Smooth muscle cell (in vitro differentiated cells): ENCODE measurements at regions not wholly inside any gene's neighbourhood (a gene's known extent, or its start where the extent isn't known, plus 50 kb on each side); places are given as distances from the start of the nearest gene placed in this dataset.

Experiments
- DNase-seq: peaks from one replicate; lab custom pipeline; 2025; ENCODE audit not compliant: unreplicated experiment; lab: John Stamatoyannopoulos, UW
- H2AFZ ChIP-seq: fragments of 200-600 bp; sonication (generic); 2 replicates; pipeline ENCODE4 v1.6.0; 2016; ENCODE audit warnings: antibody characterized with exemption, low read depth, mild to moderate bottlenecking
- H3F3A ChIP-seq: fragments of 200-600 bp; sonication (generic); 2 replicates; pipeline ENCODE4 v1.6.0; 2017; ENCODE audit warnings: antibody characterized with exemption, low read depth
- H3K27ac ChIP-seq: fragments of 200-600 bp; sonication (generic); 2 replicates; pipeline ENCODE4 v1.5.1; 2016; ENCODE audit warnings: low read depth, mild to moderate bottlenecking
- H3K27me3 ChIP-seq: fragments of 200-600 bp; sonication (generic); 2 replicates; pipeline ENCODE4 v1.6.1; 2016; ENCODE audit warnings: low read depth, mild to moderate bottlenecking
- H3K36me3 ChIP-seq: fragments of 200-600 bp; sonication (generic); 2 replicates; pipeline ENCODE4 v1.5.1; 2016; ENCODE audit warnings: low read depth
- H3K4me1 ChIP-seq: fragments of 200-600 bp; sonication (generic); 2 replicates; pipeline ENCODE4 v1.5.1; 2016; ENCODE audit warnings: low read depth
- H3K4me2 ChIP-seq: fragments of 200-600 bp; sonication (generic); 2 replicates; pipeline ENCODE4 v1.6.0; 2016; ENCODE audit warnings: mild to moderate bottlenecking
- H3K4me3 ChIP-seq: fragments of 200-600 bp; sonication (generic); 2 replicates; pipeline ENCODE4 v1.5.1; 2016; ENCODE audit warnings: mild to moderate bottlenecking
- H3K79me2 ChIP-seq: fragments of 200-600 bp; sonication (generic); 2 replicates; pipeline ENCODE4 v1.6.0; 2016; ENCODE audit warnings: low read depth, mild to moderate bottlenecking
- H3K9ac ChIP-seq: fragments of 200-600 bp; sonication (generic); 2 replicates; pipeline ENCODE4 v1.6.0; 2016; ENCODE audit warnings: low read depth
- H3K9me3 ChIP-seq: fragments of 200-600 bp; sonication (generic); replicated peaks from 2 replicates; pipeline ENCODE4 v1.5.1; 2016; ENCODE audit warnings: low read depth
- H4K20me1 ChIP-seq: fragments of 200-600 bp; sonication (generic); 2 replicates; pipeline ENCODE4 v1.6.0; 2016; ENCODE audit warnings: low read depth
- CTCF ChIP-seq: fragments of 200-600 bp; sonication (generic); IDR thresholded peaks from 2 replicates; pipeline ENCODE4 v1.5.1; 2017; ENCODE audit warnings: borderline replicate concordance, mild to moderate bottlenecking, antibody characterized with exemption; ENCODE audit not compliant: insufficient read depth, poor library complexity, severe bottlenecking
- WGBS: methylation state at CpG from one replicate; pipeline ENCODE4 v1.1.7; 2016; ENCODE audit warnings: low lambda C conversion rate; 5-methylcytosine and 5-hydroxymethylcytosine counted together

DNA sequence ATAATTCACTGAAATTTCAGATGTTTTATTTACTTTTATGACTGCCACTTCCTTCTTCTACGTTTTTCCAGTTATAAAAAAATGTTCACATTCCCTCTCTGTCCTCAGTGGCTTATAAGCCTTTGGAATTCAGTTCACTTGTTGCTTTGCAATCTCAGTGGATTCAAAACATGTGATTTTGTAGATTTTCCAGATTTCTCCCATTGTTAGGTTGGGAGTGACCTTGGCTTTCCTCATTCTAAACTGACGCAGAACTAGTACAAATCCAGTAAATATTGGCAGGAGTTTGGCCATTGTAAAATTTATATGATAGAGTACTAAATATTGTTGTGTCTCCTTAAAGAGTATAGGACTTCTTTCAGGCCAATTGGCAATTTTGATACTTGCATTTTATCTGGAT lies 812.3 kb upstream of the ROBO1 start:
- H3K9me3 ChIP-seq: no peaks in the 10 kb centered on the region
- H4K20me1 ChIP-seq: no peaks in the 10 kb centered on the region
- no peak overlapping the region for H3K27ac ChIP-seq
- H2AFZ ChIP-seq: no peak overlapping the region
- no peak overlapping the region for H3K4me2 ChIP-seq
- no peaks in the 10 kb centered on the region for H3K36me3 ChIP-seq
- H3K79me2 ChIP-seq: no peaks in the 10 kb centered on the region
- 82% methylated on average over 2 of the region's 2 CpGs for WGBS
- no peak overlapping the region for H3K9ac ChIP-seq
- no peak overlapping the region for H3K4me3 ChIP-seq
- no peaks in the 10 kb centered on the region for H3F3A ChIP-seq
- no peak for TF ChIP-seq CTCF
- no peaks in the 10 kb centered on the region for H3K4me1 ChIP-seq
- DNase-seq: no peak
- H3K27me3 ChIP-seq: no peaks in the 10 kb centered on the region

GRCh38 chr3:80564391-80564790 lies 796.6 kb upstream of the ROBO1 start:
- H3K27me3 ChIP-seq: no peaks in the 10 kb centered on the region
- DNase-seq: no peak
- 21% methylated on average over 2 of the region's 2 CpGs for WGBS
- H3F3A ChIP-seq: no peaks in the 10 kb centered on the region
- no peak overlapping the region for H3K4me2 ChIP-seq
- H3K4me3 ChIP-seq: no peak overlapping the region
- H4K20me1 ChIP-seq: no peaks in the 10 kb centered on the region
- no peaks in the 10 kb centered on the region for H3K36me3 ChIP-seq
- no peak overlapping the region for H3K27ac ChIP-seq
- no peaks in the 10 kb centered on the region for H3K4me1 ChIP-seq
- H3K9ac ChIP-seq: no peak overlapping the region
- no peaks in the 10 kb centered on the region for H3K79me2 ChIP-seq
- no peak for TF ChIP-seq CTCF
- no peaks in the 10 kb centered on the region for H3K9me3 ChIP-seq
- no peak overlapping the region for H2AFZ ChIP-seq

- no peak for DNase-seq
- no peak overlapping the region for H3K4me3 ChIP-seq
- no peaks in the 10 kb centered on the region for H3F3A ChIP-seq
- 79% methylated on average over 4 of the region's 4 CpGs for WGBS
- no peak overlapping the region for H3K9ac ChIP-seq
- H3K27ac ChIP-seq: no peak overlapping the region
- H3K4me2 ChIP-seq: no peak overlapping the region
- no peaks in the 10 kb centered on the region for H3K27me3 ChIP-seq
- no peaks in the 10 kb centered on the region for H3K9me3 ChIP-seq
- TF ChIP-seq CTCF: no peak
- H3K36me3 ChIP-seq: no peaks in the 10 kb centered on the region
- no peaks in the 10 kb centered on the region for H3K4me1 ChIP-seq
- no peak overlapping the region for H2AFZ ChIP-seq
- no peaks in the 10 kb centered on the region for H3K79me2 ChIP-seq
- no peaks in the 10 kb centered on the region for H4K20me1 ChIP-seq
These were observed 791.9 kb upstream of the ROBO1 start for GRCh38 chr3:80559701-80560100.

- no peaks in the 10 kb centered on the region for H3K27me3 ChIP-seq
- H3K36me3 ChIP-seq: no peaks in the 10 kb centered on the region
- H2AFZ ChIP-seq: no peak overlapping the region
- DNase-seq: no peak
- 60% methylated on average over 1 of the region's 1 CpG for WGBS
- no peak for TF ChIP-seq CTCF
- H3K4me2 ChIP-seq: no peak overlapping the region
- H3K9ac ChIP-seq: no peak overlapping the region
- no peak overlapping the region for H3K4me3 ChIP-seq
- no peak overlapping the region for H3K27ac ChIP-seq
- H4K20me1 ChIP-seq: no peaks in the 10 kb centered on the region
- no peaks in the 10 kb centered on the region for H3K4me1 ChIP-seq
- no peaks in the 10 kb centered on the region for H3K9me3 ChIP-seq
- H3K79me2 ChIP-seq: no peaks in the 10 kb centered on the region
- no peaks in the 10 kb centered on the region for H3F3A ChIP-seq
These were observed 789.0 kb upstream of the ROBO1 start for GRCh38 chr3:80556763-80557162.
